WTC11 (cell line): ENCODE measurements at regions not wholly inside any gene's neighbourhood (a gene's known extent, or its start where the extent isn't known, plus 50 kb on each side); places are given as distances from the start of the nearest gene placed in this dataset.
"Not testable (repeated sequence)": the region's sequence is repeated elsewhere in the genome, so short reads cannot be mapped to it uniquely, and the experiment has no call there.

ENCODE experiments used
- ATAC-seq: fragments of 200-7000 bp; cut with Tn5 transposase; 2 replicates; pipeline ENCODE4 v1.10.0; 2021; ENCODE audit warnings: mild to moderate bottlenecking, moderate library complexity
- CTCF ChIA-PET: fragments of 300-600 bp; sonication (Branson Sonifier 250); formaldehyde crosslinking; loops from one replicate; lab custom pipeline; 2021; ENCODE audit warnings: antibody characterized with exemption; lab: Charles Lee
- POLR2A ChIA-PET: fragments of 350-600 bp; sonication (Branson Sonifier 250); formaldehyde crosslinking; loops from one replicate; lab custom pipeline; 2021; ENCODE audit warnings: antibody characterized with exemption; lab: Charles Lee
- DNase-seq: peaks from one replicate; pipeline ENCODE4 v3.0.0; 2021; ENCODE audit warnings: low spot score
- H3K27ac Mint-ChIP-seq: 2 replicates; pipeline ENCODE4 v1.8.0; 2021; ENCODE audit warnings: mixed read lengths
- H3K27me3 Mint-ChIP-seq: 2 replicates; pipeline ENCODE4 v1.8.0; 2021; ENCODE audit warnings: low read depth, mild to moderate bottlenecking, moderate library complexity, mixed read lengths
- H3K36me3 Mint-ChIP-seq: 2 replicates; pipeline ENCODE4 v1.8.0; 2021; ENCODE audit warnings: mixed read lengths
- H3K4me1 Mint-ChIP-seq: 2 replicates; pipeline ENCODE4 v1.8.0; 2022; ENCODE audit warnings: mixed read lengths
- H3K4me3 Mint-ChIP-seq: 2 replicates; pipeline ENCODE4 v1.8.0; 2021; ENCODE audit warnings: mild to moderate bottlenecking, moderate library complexity, mixed read lengths
- H3K9me3 Mint-ChIP-seq: 2 replicates; pipeline ENCODE4 v1.8.0; 2021; ENCODE audit warnings: mixed read lengths
- CBFB ChIP-seq: sonication (generic); formaldehyde crosslinking; IDR thresholded peaks from 2 replicates; pipeline ENCODE4 v1.8.1; 2022; ENCODE audit warnings: mild to moderate bottlenecking, low read depth, missing genetic modification reagents
- CREM ChIP-seq: sonication (generic); formaldehyde crosslinking; IDR thresholded peaks from 2 replicates; pipeline ENCODE4 v1.8.1; 2022; ENCODE audit warnings: mild to moderate bottlenecking, missing genetic modification reagents, moderate library complexity
- FOXK1 ChIP-seq: sonication (generic); formaldehyde crosslinking; IDR thresholded peaks from 2 replicates; pipeline ENCODE4 v1.8.0; 2022; ENCODE audit warnings: mild to moderate bottlenecking, moderate library complexity, missing genetic modification reagents
- NFE2L1 ChIP-seq: sonication (generic); formaldehyde crosslinking; IDR thresholded peaks from 2 replicates; pipeline ENCODE4 v1.8.1; 2023; ENCODE audit warnings: missing genetic modification reagents
- TEAD4 ChIP-seq: sonication (generic); formaldehyde crosslinking; IDR thresholded peaks from 2 replicates; pipeline ENCODE4 v1.8.0; 2022; ENCODE audit warnings: mild to moderate bottlenecking, missing genetic modification reagents
- ZNF232 ChIP-seq: sonication (generic); formaldehyde crosslinking; IDR thresholded peaks from 2 replicates; pipeline ENCODE4 v1.8.0; 2022; ENCODE audit warnings: mild to moderate bottlenecking, missing genetic modification reagents
- ZNF396 ChIP-seq: fragments of 250-450 bp; sonication (Bioruptor Pico); IDR thresholded peaks from 2 replicates; pipeline ENCODE4 v1.8.0; 2021; ENCODE audit warnings: mild to moderate bottlenecking, moderate library complexity, borderline replicate concordance
- ZNF671 ChIP-seq: fragments of 250-450 bp; sonication (Bioruptor Pico); IDR thresholded peaks from 2 replicates; pipeline ENCODE4 v1.8.0; 2021; ENCODE audit warnings: mild to moderate bottlenecking
- TF ChIP-seq, protein P1 (sequence below): sonication (generic); formaldehyde crosslinking; IDR thresholded peaks from 2 replicates; pipeline ENCODE4 v1.8.1; 2022; ENCODE audit warnings: low read depth, missing genetic modification reagents, borderline replicate concordance
- TF ChIP-seq, protein P2 (sequence below): fragments of 250-450 bp; sonication (Bioruptor Pico); IDR thresholded peaks from 2 replicates; pipeline ENCODE4 v1.9.0; 2021; ENCODE audit warnings: mild to moderate bottlenecking, borderline replicate concordance
- TF ChIP-seq, protein P3 (sequence below): sonication (generic); formaldehyde crosslinking; IDR thresholded peaks from 2 replicates; pipeline ENCODE4 v1.8.1; 2022; ENCODE audit warnings: low read depth, mild to moderate bottlenecking, moderate library complexity, missing genetic modification reagents, borderline replicate concordance
- TF ChIP-seq, protein P4 (sequence below): sonication (generic); formaldehyde crosslinking; IDR thresholded peaks from 2 replicates; pipeline ENCODE4 v1.8.1; 2023; ENCODE audit warnings: mild to moderate bottlenecking, missing genetic modification reagents
- TF ChIP-seq, protein P5 (sequence below): sonication (generic); formaldehyde crosslinking; IDR thresholded peaks from 2 replicates; pipeline ENCODE4 v1.8.1; 2023; ENCODE audit warnings: mild to moderate bottlenecking, moderate library complexity, missing genetic modification reagents
- TF ChIP-seq, protein P6 (sequence below): fragments of 200-600 bp; IDR thresholded peaks from 2 replicates; pipeline ENCODE4 v1.8.0; 2022; ENCODE audit warnings: antibody characterized with exemption

DNA sequence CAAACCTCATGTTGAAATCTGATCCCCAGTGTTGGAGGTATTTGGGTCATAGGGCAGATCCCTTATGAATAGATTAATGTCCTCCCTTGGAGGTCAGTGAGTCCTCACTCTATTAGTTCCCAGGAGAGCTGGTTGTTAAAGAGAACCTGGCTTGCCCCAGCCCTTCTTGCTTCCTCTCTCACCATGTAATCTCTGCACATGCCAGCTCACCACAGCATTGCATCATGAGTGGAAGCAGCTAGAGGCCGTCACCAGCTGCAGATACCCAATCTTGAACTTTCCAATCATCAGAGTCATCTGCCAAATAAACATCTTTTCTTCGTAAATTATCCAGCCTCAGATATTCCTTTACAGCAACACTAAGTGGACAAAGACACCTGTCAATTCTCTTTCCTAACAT, 161.8 kb upstream of the IGF1 start:
- peaks cover 7% of the 10 kb centered on the region for H3K36me3 Mint-ChIP-seq
- H3K4me3 Mint-ChIP-seq: no peak overlapping the region
- peaks cover 5% of the 10 kb centered on the region for H3K4me1 Mint-ChIP-seq
- no peak for DNase-seq
- ATAC-seq: no peak
- no peak for TF ChIP-seq ZNF396 (CRISPR knock-in tag)
- TF ChIP-seq CBFB: no peak
- no peak for TF ChIP-seq NFE2L1 (CRISPR knock-in tag)
- no peak for TF ChIP-seq TEAD4 (CRISPR knock-in tag)
- TF ChIP-seq, protein P1, sequence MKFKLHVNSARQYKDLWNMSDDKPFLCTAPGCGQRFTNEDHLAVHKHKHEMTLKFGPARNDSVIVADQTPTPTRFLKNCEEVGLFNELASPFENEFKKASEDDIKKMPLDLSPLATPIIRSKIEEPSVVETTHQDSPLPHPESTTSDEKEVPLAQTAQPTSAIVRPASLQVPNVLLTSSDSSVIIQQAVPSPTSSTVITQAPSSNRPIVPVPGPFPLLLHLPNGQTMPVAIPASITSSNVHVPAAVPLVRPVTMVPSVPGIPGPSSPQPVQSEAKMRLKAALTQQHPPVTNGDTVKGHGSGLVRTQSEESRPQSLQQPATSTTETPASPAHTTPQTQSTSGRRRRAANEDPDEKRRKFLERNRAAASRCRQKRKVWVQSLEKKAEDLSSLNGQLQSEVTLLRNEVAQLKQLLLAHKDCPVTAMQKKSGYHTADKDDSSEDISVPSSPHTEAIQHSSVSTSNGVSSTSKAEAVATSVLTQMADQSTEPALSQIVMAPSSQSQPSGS (CRISPR knock-in tag): no peak
- TF ChIP-seq, protein P2, sequence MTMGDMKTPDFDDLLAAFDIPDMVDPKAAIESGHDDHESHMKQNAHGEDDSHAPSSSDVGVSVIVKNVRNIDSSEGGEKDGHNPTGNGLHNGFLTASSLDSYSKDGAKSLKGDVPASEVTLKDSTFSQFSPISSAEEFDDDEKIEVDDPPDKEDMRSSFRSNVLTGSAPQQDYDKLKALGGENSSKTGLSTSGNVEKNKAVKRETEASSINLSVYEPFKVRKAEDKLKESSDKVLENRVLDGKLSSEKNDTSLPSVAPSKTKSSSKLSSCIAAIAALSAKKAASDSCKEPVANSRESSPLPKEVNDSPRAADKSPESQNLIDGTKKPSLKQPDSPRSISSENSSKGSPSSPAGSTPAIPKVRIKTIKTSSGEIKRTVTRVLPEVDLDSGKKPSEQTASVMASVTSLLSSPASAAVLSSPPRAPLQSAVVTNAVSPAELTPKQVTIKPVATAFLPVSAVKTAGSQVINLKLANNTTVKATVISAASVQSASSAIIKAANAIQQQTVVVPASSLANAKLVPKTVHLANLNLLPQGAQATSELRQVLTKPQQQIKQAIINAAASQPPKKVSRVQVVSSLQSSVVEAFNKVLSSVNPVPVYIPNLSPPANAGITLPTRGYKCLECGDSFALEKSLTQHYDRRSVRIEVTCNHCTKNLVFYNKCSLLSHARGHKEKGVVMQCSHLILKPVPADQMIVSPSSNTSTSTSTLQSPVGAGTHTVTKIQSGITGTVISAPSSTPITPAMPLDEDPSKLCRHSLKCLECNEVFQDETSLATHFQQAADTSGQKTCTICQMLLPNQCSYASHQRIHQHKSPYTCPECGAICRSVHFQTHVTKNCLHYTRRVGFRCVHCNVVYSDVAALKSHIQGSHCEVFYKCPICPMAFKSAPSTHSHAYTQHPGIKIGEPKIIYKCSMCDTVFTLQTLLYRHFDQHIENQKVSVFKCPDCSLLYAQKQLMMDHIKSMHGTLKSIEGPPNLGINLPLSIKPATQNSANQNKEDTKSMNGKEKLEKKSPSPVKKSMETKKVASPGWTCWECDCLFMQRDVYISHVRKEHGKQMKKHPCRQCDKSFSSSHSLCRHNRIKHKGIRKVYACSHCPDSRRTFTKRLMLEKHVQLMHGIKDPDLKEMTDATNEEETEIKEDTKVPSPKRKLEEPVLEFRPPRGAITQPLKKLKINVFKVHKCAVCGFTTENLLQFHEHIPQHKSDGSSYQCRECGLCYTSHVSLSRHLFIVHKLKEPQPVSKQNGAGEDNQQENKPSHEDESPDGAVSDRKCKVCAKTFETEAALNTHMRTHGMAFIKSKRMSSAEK (CRISPR knock-in tag): no peak
- TF ChIP-seq, protein P3, sequence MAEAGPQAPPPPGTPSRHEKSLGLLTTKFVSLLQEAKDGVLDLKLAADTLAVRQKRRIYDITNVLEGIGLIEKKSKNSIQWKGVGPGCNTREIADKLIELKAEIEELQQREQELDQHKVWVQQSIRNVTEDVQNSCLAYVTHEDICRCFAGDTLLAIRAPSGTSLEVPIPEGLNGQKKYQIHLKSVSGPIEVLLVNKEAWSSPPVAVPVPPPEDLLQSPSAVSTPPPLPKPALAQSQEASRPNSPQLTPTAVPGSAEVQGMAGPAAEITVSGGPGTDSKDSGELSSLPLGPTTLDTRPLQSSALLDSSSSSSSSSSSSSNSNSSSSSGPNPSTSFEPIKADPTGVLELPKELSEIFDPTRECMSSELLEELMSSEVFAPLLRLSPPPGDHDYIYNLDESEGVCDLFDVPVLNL: no peak
- TF ChIP-seq, protein P4, sequence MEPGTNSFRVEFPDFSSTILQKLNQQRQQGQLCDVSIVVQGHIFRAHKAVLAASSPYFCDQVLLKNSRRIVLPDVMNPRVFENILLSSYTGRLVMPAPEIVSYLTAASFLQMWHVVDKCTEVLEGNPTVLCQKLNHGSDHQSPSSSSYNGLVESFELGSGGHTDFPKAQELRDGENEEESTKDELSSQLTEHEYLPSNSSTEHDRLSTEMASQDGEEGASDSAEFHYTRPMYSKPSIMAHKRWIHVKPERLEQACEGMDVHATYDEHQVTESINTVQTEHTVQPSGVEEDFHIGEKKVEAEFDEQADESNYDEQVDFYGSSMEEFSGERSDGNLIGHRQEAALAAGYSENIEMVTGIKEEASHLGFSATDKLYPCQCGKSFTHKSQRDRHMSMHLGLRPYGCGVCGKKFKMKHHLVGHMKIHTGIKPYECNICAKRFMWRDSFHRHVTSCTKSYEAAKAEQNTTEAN (CRISPR knock-in tag): no peak
- no peak for TF ChIP-seq ZNF671 (CRISPR knock-in tag)
- TF ChIP-seq, protein P5, sequence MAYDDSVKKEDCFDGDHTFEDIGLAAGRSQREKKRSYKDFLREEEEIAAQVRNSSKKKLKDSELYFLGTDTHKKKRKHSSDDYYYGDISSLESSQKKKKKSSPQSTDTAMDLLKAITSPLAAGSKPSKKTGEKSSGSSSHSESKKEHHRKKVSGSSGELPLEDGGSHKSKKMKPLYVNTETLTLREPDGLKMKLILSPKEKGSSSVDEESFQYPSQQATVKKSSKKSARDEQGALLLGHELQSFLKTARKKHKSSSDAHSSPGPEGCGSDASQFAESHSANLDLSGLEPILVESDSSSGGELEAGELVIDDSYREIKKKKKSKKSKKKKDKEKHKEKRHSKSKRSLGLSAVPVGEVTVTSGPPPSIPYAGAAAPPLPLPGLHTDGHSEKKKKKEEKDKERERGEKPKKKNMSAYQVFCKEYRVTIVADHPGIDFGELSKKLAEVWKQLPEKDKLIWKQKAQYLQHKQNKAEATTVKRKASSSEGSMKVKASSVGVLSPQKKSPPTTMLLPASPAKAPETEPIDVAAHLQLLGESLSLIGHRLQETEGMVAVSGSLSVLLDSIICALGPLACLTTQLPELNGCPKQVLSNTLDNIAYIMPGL (CRISPR knock-in tag): no peak
- TF ChIP-seq, all 79 proteins: peak for 0
- Mint-ChIP-seq H3K9me3 (peaks cover 36% of the 10 kb centered on the region), H3K27ac (0 out of 2 replicates have a peak overlapping the region, but pooled peaks have one; percentile 2), H3K27me3 (no peaks in the 10 kb centered on the region; the same call in 1 of the 2 replicates)
- ChIA-PET CTCF (interaction anchor here (0.7 kb wide), 1 partner anchor 547 kb away, joined by 3 read pairs; no protein-coding TSS in a partner anchor), POLR2A (no interaction called here)

DNA sequence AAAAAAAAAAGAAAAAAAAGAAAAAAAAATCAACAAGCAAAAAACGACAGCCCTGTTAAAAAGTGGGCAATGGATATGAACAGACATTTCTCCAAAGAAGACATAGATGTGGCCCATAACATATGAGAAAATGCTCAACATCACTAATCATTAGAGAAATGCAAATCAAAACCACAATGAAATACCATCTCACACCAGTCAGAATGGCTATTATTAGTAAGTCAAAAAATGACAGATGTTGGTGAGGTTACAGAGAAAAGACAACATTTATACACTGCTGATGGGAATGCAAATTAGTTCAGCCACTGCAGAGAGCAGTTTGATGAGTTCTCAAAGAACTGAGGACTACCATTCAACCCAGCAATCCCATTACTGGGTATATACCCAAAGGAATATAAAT, 160.3 kb upstream of the IGF1 start:
- H3K36me3 Mint-ChIP-seq: not testable (repeated sequence)
- H3K9me3 Mint-ChIP-seq: peaks cover 26% of the 10 kb centered on the region

DNA sequence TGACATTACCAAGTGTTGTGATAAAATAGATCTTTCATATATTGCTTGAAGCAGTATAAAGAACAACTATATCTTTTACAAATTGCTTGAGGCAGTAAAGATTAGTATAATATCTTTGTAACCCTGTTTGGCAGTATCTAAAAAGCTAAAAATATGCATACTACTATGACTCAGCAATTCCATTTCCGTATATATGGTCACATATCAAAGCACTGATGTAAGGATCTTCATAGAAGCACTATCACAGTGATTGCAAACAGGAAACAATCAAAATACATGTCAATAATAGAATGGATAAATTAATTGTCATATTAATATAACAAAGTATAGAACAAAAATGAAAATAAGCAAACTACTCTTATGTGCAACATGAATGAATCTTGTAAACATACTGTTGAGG, 158.4 kb upstream of the IGF1 start:
- ChIA-PET CTCF (no interaction called here), POLR2A (no interaction called here)
- peaks cover 7% of the 10 kb centered on the region for H3K36me3 Mint-ChIP-seq
- peaks cover 30% of the 10 kb centered on the region for H3K9me3 Mint-ChIP-seq
- no peaks in the 10 kb centered on the region; the same call in 1 of the 2 replicates for H3K27me3 Mint-ChIP-seq
- ATAC-seq: no peak
- no peak overlapping the region for H3K27ac Mint-ChIP-seq
- H3K4me3 Mint-ChIP-seq: no peak overlapping the region
- no peak for TF ChIP-seq FOXK1 (CRISPR knock-in tag)
- TF ChIP-seq, protein P6, sequence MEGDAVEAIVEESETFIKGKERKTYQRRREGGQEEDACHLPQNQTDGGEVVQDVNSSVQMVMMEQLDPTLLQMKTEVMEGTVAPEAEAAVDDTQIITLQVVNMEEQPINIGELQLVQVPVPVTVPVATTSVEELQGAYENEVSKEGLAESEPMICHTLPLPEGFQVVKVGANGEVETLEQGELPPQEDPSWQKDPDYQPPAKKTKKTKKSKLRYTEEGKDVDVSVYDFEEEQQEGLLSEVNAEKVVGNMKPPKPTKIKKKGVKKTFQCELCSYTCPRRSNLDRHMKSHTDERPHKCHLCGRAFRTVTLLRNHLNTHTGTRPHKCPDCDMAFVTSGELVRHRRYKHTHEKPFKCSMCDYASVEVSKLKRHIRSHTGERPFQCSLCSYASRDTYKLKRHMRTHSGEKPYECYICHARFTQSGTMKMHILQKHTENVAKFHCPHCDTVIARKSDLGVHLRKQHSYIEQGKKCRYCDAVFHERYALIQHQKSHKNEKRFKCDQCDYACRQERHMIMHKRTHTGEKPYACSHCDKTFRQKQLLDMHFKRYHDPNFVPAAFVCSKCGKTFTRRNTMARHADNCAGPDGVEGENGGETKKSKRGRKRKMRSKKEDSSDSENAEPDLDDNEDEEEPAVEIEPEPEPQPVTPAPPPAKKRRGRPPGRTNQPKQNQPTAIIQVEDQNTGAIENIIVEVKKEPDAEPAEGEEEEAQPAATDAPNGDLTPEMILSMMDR: no peak
- no peak for TF ChIP-seq CREM (CRISPR knock-in tag)
- TF ChIP-seq ZNF232 (CRISPR knock-in tag): no peak
- DNase-seq: no peak
- H3K4me1 Mint-ChIP-seq: peaks cover 5% of the 10 kb centered on the region

More for the DNA sequence above, 160.3 kb upstream of the IGF1 start:
- DNase-seq, H3K4me1 Mint-ChIP-seq, H3K27me3 Mint-ChIP-seq, CTCF ChIA-PET, H3K4me3 Mint-ChIP-seq, POLR2A ChIA-PET, ATAC-seq, H3K27ac Mint-ChIP-seq: not testable (repeated sequence)
